Naive thymus-derived CD4-positive, alpha-beta T cell (primary cell): ENCODE measurements at regions not wholly inside any gene's neighbourhood (a gene's known extent, or its start where the extent isn't known, plus 50 kb on each side); places are given as distances from the start of the nearest gene placed in this dataset.

Experiments
- ATAC-seq: fragments of 150-1000 bp; cut with Tn5 transposase; 2 replicates; pipeline ENCODE4 v1.10.0; 2021; ENCODE audit warnings: mild to moderate bottlenecking, moderate library complexity
- CTCF ChIA-PET: fragments of 350-600 bp; sonication (Branson Sonifier 250); formaldehyde crosslinking; loops from one replicate; lab custom pipeline; 2021; ENCODE audit warnings: antibody characterized with exemption; lab: Charles Lee
- POLR2A ChIA-PET: fragments of 350-600 bp; sonication (Branson Sonifier 250); formaldehyde crosslinking; loops from one replicate; lab custom pipeline; 2021; ENCODE audit warnings: antibody characterized with exemption, inconsistent platforms; lab: Charles Lee
- DNase-seq, 9 donors: peaks; one replicate each; pipeline versions ENCODE4 v3.0.0 to v3.0.0-alpha.2; 2020 to 2022; ENCODE audit warnings: mixed read lengths in 1 of 9
- H3K27ac ChIP-seq: one replicate; pipeline ENCODE4 v1.7.0; 2013; ENCODE audit warnings: mild to moderate bottlenecking, low read depth, low read length, moderate library complexity
- H3K27me3 ChIP-seq, 2 donors: one replicate each; pipeline ENCODE4 v1.7.0; 2013; ENCODE audit warnings: low read length in 2 of 2, mild to moderate bottlenecking in 2 of 2, moderate library complexity in 2 of 2; ENCODE audit not compliant: control insufficient read depth in 2 of 2, insufficient read depth in 2 of 2
- H3K36me3 ChIP-seq, 3 experiments: 1 replicate in 2 of 3; 2 replicates in 1 of 3; pipeline ENCODE4 v1.7.0; 2013; ENCODE audit warnings: low read length in 3 of 3, mild to moderate bottlenecking in 3 of 3, moderate library complexity in 1 of 3; ENCODE audit not compliant: insufficient read depth in 3 of 3, control insufficient read depth in 2 of 3
- H3K4me1 ChIP-seq, 2 donors: one replicate each; pipeline ENCODE4 v1.7.0; 2013; ENCODE audit warnings: low read length in 2 of 2, mild to moderate bottlenecking in 2 of 2, moderate library complexity in 1 of 2; ENCODE audit not compliant: control insufficient read depth in 2 of 2, insufficient read depth in 2 of 2
- H3K4me3 ChIP-seq: 2 replicates; pipeline ENCODE4 v1.7.0; 2013; ENCODE audit warnings: mild to moderate bottlenecking, low read length
- H3K9me3 ChIP-seq, 3 experiments: 1 replicate in 2 of 3; 2 replicates in 1 of 3; pipeline ENCODE4 v1.7.0; 2013; ENCODE audit warnings: low read length in 3 of 3; ENCODE audit not compliant: control insufficient read depth in 2 of 3
- H3K27ac Mint-ChIP-seq, 9 donors: one replicate each; pipeline ENCODE4 v1.8.0; 2020 to 2022; ENCODE audit warnings: mixed read lengths in 9 of 9, mild to moderate bottlenecking in 8 of 9, moderate library complexity in 5 of 9, inconsistent platforms in 2 of 9
- H3K27me3 Mint-ChIP-seq, 5 donors: one replicate each; pipeline ENCODE4 v1.8.0; 2021 to 2022; ENCODE audit warnings: mixed read lengths in 5 of 5, mild to moderate bottlenecking in 1 of 5
- H3K36me3 Mint-ChIP-seq, 5 donors: one replicate each; pipeline ENCODE4 v1.8.0; 2020 to 2022; ENCODE audit warnings: mixed read lengths in 5 of 5, mild to moderate bottlenecking in 3 of 5, inconsistent platforms in 1 of 5
- H3K4me1 Mint-ChIP-seq, 7 donors: one replicate each; pipeline ENCODE4 v1.8.0; 2020 to 2022; ENCODE audit warnings: mixed read lengths in 7 of 7, mild to moderate bottlenecking in 3 of 7, inconsistent platforms in 1 of 7
- H3K4me3 Mint-ChIP-seq, 10 donors: one replicate each; pipeline ENCODE4 v1.8.0; 2020 to 2022; ENCODE audit warnings: mild to moderate bottlenecking in 10 of 10, mixed read lengths in 10 of 10, moderate library complexity in 6 of 10, inconsistent platforms in 2 of 10
- H3K9me3 Mint-ChIP-seq, 11 donors: one replicate each; pipeline ENCODE4 v1.8.0; 2020 to 2022; ENCODE audit warnings: mixed read lengths in 11 of 11, mild to moderate bottlenecking in 4 of 11, inconsistent platforms in 1 of 11, moderate library complexity in 1 of 11
- intact Hi-C, 2 donors: fragments of 100-400 bp; cut with micrococcal nuclease; formaldehyde crosslinking; loops; one replicate each; pipeline ENCODE4 v1.15.1; 2023

DNA sequence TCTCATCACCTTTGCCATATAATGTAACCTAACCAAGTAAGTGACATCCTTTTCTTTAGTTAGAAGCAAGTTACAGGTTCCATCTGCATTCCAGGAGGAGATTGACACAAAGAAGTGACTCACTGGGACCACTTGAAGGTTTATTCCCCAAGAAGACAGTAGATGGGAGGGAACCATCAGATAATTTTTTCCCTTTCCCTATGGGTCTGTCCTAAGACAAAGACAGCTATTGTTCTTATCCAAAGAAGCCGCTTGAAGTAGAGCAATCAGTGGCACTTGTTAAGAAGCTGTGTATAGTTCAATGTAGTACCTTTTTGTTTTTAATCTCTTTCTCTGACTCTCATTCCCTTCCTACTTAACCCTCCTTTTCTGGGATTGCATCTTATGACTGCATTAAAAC lies 139.9 kb upstream of the B3GALT2 start:
- ChIA-PET POLR2A (no interaction called here), CTCF (no interaction called here)
- Histone ChIP-seq H3K27me3 (no peaks in the 10 kb centered on the region), H3K27ac (no peak overlapping the region), H3K4me3 (no peak overlapping the region), H3K9me3 (no peaks in the 10 kb centered on the region), H3K36me3 (no peaks in the 10 kb centered on the region), H3K4me1 (no peaks in the 10 kb centered on the region)
- no peak overlapping the region for H3K27ac Mint-ChIP-seq
- peaks cover 9 to 46% (median 22%) of the 10 kb centered on the region in 11 donors for H3K9me3 Mint-ChIP-seq
- DNase-seq (no peak), ATAC-seq (no peak)
- peaks cover 2 to 16% (median 5%) of the 10 kb centered on the region in 5 donors for H3K36me3 Mint-ChIP-seq
- no peaks in the 10 kb centered on the region for H3K4me1 Mint-ChIP-seq
- peaks cover 0 to 10% (median 0%) of the 10 kb centered on the region in 5 donors for H3K27me3 Mint-ChIP-seq
- H3K4me3 Mint-ChIP-seq, result no peak overlapping the region
- intact Hi-C loops, result no loop called here

DNA sequence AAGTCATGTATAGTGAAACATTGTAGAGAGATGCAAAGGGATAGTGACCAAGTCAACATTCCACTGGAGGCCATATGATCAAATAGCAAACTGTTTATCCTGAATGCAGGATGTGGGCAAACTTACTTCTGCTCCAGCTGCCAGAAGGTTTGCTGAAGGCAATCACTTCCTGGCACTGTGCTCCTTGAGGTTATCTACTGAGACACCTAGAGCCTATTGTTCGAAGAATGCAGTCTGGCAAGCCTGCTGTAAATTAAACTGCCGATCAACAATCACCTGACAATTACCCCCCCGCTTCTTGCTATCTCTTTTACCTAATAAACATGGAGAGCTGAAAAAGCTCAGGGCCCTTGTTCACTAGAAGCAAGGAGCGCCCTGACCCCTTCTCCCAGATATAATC lies 139.4 kb upstream of the B3GALT2 start:
- Histone ChIP-seq H3K27ac (no peak overlapping the region), H3K27me3 (no peaks in the 10 kb centered on the region), H3K4me1 (no peaks in the 10 kb centered on the region), H3K36me3 (no peaks in the 10 kb centered on the region), H3K4me3 (no peak overlapping the region), H3K9me3 (no peaks in the 10 kb centered on the region)
- H3K36me3 Mint-ChIP-seq, result peaks cover 2 to 13% (median 5%) of the 10 kb centered on the region in 5 donors
- ChIA-PET CTCF (no interaction called here), POLR2A (no interaction called here)
- intact Hi-C loops, result no loop called here
- H3K9me3 Mint-ChIP-seq, result peaks cover 9 to 44% (median 20%) of the 10 kb centered on the region in 11 donors
- no peak overlapping the region for H3K27ac Mint-ChIP-seq
- no peaks in the 10 kb centered on the region for H3K4me1 Mint-ChIP-seq
- no peak overlapping the region for H3K4me3 Mint-ChIP-seq
- DNase-seq (no peak), ATAC-seq (no peak)
- peaks cover 0 to 10% (median 0%) of the 10 kb centered on the region in 5 donors for H3K27me3 Mint-ChIP-seq

DNA sequence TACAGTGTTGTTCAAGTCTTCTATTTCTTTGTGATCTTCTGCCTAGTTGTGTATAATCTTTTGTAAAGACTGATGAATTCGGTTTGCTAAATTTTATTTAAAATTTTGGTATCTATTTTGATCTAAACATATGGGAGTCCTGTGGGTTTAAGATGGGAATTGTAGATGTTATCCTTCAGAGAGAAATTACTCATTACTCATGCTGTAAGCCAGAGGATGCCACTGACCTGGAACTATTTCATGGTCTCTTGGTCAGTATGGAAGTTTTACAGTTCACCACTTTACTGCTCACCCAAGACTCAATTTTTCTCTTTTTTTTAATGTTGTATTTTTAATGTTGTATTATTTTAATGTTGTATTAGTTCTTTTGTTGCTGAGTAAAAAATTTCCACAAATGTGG lies 138.6 kb upstream of the B3GALT2 start:
- no peak overlapping the region for H3K27ac ChIP-seq
- Mint-ChIP-seq H3K9me3 (peaks cover 9 to 39% (median 18%) of the 10 kb centered on the region in 11 donors), H3K27ac (no peak overlapping the region), H3K4me1 (no peaks in the 10 kb centered on the region), H3K4me3 (no peak overlapping the region), H3K27me3 (peaks cover 0 to 9% (median 0%) of the 10 kb centered on the region in 5 donors), H3K36me3 (peaks cover 2 to 9% (median 4%) of the 10 kb centered on the region in 5 donors)
- H3K4me1 ChIP-seq, result no peaks in the 10 kb centered on the region
- POLR2A ChIA-PET, result no interaction called here
- CTCF ChIA-PET, result no interaction called here
- H3K27me3 ChIP-seq, result no peaks in the 10 kb centered on the region
- intact Hi-C loops, result no loop called here
- H3K9me3 ChIP-seq, result no peaks in the 10 kb centered on the region
- H3K4me3 ChIP-seq, result no peak overlapping the region
- ATAC-seq (no peak), DNase-seq (no peak)
- H3K36me3 ChIP-seq, result no peaks in the 10 kb centered on the region

DNA sequence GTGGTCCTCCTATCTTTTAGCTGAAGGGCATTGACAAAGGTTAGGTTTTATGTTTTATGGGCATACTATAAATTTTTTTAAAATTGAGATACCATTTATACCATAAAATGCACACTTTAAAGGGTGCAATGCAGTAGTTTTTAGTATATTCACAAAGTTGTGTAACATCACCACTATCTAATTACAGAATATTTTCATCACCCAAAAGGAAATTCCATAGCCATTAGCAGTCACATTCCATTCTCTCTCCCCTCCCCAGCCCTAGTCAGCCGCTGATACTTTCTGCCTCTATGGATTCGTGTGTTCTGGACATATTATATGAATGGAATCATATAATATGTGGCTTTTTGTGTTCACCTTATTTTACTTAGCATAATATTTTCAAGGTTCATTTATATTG lies 135.8 kb upstream of the B3GALT2 start:
- no peaks in the 10 kb centered on the region for H3K4me1 Mint-ChIP-seq
- POLR2A ChIA-PET, result no interaction called here
- H3K4me3 Mint-ChIP-seq, result no peak overlapping the region
- H3K36me3 ChIP-seq, result no peaks in the 10 kb centered on the region
- peaks cover 0 to 38% (median 11%) of the 10 kb centered on the region in 11 donors for H3K9me3 Mint-ChIP-seq
- no peaks in the 10 kb centered on the region for H3K9me3 ChIP-seq
- CTCF ChIA-PET, result no interaction called here
- no peak overlapping the region for H3K4me3 ChIP-seq
- intact Hi-C loops, result no loop called here
- peaks cover 4 to 8% (median 4%) of the 10 kb centered on the region in 5 donors for H3K36me3 Mint-ChIP-seq
- peaks cover 0 to 4% (median 0%) of the 10 kb centered on the region in 5 donors for H3K27me3 Mint-ChIP-seq
- DNase-seq, result no peak
- H3K27me3 ChIP-seq, result no peaks in the 10 kb centered on the region
- no peak overlapping the region for H3K27ac ChIP-seq
- H3K4me1 ChIP-seq, result no peaks in the 10 kb centered on the region
- H3K27ac Mint-ChIP-seq, result no peak overlapping the region
- no peak for ATAC-seq

DNA sequence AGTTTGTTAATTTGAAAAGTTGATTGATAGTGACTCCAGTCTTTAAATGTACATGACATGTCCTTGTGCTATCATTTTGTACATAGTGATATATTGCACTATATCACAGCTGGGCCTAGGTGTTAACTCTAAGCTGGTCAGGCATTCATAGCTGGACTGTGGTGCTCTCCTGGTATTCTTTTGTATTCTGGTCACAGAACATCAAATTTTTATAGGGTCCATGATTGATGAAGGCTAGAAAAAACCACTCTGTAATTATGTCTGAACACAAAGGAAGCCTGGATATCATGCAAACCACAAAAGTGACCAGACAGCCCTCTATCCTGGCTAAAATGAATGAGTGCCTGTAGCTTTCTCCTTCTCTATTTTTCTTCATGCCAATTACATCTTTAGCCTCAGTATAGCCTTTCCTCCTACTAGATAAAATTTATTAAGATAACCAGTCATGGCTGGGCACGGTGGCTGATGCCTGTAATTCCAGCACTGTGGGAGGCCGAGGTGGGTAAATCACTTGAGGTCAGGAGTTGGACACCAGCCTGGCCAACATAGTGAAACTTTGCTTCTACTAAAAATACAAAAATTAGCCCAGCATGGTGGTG lies 134.9 kb upstream of the B3GALT2 start:
- Mint-ChIP-seq H3K27ac (no peak overlapping the region), H3K36me3 (peaks cover 4 to 8% (median 4%) of the 10 kb centered on the region in 5 donors), H3K9me3 (peaks cover 0 to 35% (median 11%) of the 10 kb centered on the region in 11 donors), H3K4me1 (no peaks in the 10 kb centered on the region), H3K4me3 (no peak overlapping the region), H3K27me3 (peaks cover 0 to 8% (median 0%) of the 10 kb centered on the region in 5 donors)
- POLR2A ChIA-PET, result no interaction called here
- H3K27me3 ChIP-seq, result no peaks in the 10 kb centered on the region
- no peaks in the 10 kb centered on the region for H3K4me1 ChIP-seq
- H3K27ac ChIP-seq, result no peak overlapping the region
- H3K9me3 ChIP-seq, result no peaks in the 10 kb centered on the region
- H3K4me3 ChIP-seq, result no peak overlapping the region
- CTCF ChIA-PET, result no interaction called here
- intact Hi-C loops, result no loop called here
- DNase-seq (no peak), ATAC-seq (no peak)
- no peaks in the 10 kb centered on the region for H3K36me3 ChIP-seq

DNA sequence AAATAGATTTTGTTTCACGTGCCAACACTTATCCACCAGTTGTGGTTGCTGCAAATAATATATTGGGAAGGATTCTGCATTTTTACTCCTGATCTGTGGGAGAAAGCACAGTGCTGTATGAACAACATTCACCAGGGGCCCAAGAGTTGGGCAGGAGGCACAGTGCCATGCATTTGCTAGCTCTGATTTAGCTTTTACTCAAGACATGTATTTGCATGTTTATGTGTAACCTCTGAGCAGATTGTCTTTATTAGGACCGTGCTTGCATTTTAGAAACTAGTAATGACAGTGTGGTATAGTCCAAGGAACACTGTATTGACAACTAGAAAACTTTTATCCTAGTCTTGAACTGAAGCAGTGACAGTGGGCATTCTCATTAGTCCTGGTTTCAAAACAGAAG lies 133.9 kb upstream of the B3GALT2 start:
- intact Hi-C loops, result no loop called here
- Mint-ChIP-seq H3K4me3 (no peak overlapping the region), H3K4me1 (no peaks in the 10 kb centered on the region), H3K27ac (no peak overlapping the region), H3K36me3 (peaks cover 0 to 8% (median 4%) of the 10 kb centered on the region in 5 donors), H3K27me3 (peaks cover 0 to 8% (median 0%) of the 10 kb centered on the region in 5 donors), H3K9me3 (peaks cover 0 to 26% (median 6%) of the 10 kb centered on the region in 11 donors)
- DNase-seq, result no peak
- no peaks in the 10 kb centered on the region for H3K4me1 ChIP-seq
- no peak overlapping the region for H3K27ac ChIP-seq
- no peaks in the 10 kb centered on the region for H3K9me3 ChIP-seq
- H3K4me3 ChIP-seq, result no peak overlapping the region
- POLR2A ChIA-PET, result interaction anchor here (1.0 kb wide), 1 partner anchor 134 kb away, joined by 4 read pairs; the partner anchor contains the start of gene B3GALT2
- no peaks in the 10 kb centered on the region for H3K27me3 ChIP-seq
- ATAC-seq, result no peak
- CTCF ChIA-PET, result no interaction called here
- no peaks in the 10 kb centered on the region for H3K36me3 ChIP-seq

DNA sequence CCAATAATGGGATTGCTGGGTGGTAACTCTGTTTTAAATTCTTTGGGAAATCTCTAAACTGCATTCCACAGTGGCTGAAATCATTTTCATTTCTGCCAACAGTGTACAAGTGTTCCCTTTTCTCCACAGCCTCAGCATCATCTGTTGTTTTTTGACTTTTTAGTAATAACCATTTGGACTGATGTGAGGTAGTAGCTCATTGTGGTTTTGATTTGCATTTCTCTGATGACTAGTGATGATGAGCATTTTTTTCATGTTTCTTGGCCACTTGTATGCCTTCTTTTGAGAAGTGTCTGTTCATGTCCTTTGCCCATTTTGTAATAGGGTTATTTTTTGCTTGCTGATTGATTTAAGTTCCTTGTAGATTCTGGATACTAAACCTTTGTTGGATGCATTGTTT lies 131.9 kb upstream of the B3GALT2 start:
- intact Hi-C loops, result no loop called here
- Histone ChIP-seq H3K27ac (no peak overlapping the region), H3K36me3 (no peaks in the 10 kb centered on the region), H3K27me3 (no peaks in the 10 kb centered on the region), H3K9me3 (no peaks in the 10 kb centered on the region), H3K4me3 (no peak overlapping the region), H3K4me1 (no peaks in the 10 kb centered on the region)
- no peaks in the 10 kb centered on the region for H3K4me1 Mint-ChIP-seq
- DNase-seq (no peak), ATAC-seq (no peak)
- H3K27ac Mint-ChIP-seq, result no peak overlapping the region
- H3K9me3 Mint-ChIP-seq, result peaks cover 0 to 20% (median 6%) of the 10 kb centered on the region in 11 donors
- ChIA-PET POLR2A (interaction anchor here (0.6 kb wide), 1 partner anchor 26 kb away, joined by 4 read pairs; no protein-coding TSS in a partner anchor), CTCF (no interaction called here)
- H3K36me3 Mint-ChIP-seq, result peaks cover 0 to 8% (median 1%) of the 10 kb centered on the region in 5 donors
- H3K27me3 Mint-ChIP-seq, result peaks cover 0 to 8% (median 0%) of the 10 kb centered on the region in 5 donors
- no peak overlapping the region for H3K4me3 Mint-ChIP-seq
